HG03064 (cell line): ENCODE measurements at regions not wholly inside any gene's neighbourhood (a gene's known extent, or its start where the extent isn't known, plus 50 kb on each side); places are given as distances from the start of the nearest gene placed in this dataset.
"Not testable (repeated sequence)": the region's sequence is repeated elsewhere in the genome, so short reads cannot be mapped to it uniquely, and the experiment has no call there.

Experiments used
- ATAC-seq: cut with Tn5 transposase; IDR thresholded peaks from one replicate; pipeline ENCODE4 v1.9.1; 2021; ENCODE audit warnings: low read depth; ENCODE audit not compliant: unreplicated experiment

DNA sequence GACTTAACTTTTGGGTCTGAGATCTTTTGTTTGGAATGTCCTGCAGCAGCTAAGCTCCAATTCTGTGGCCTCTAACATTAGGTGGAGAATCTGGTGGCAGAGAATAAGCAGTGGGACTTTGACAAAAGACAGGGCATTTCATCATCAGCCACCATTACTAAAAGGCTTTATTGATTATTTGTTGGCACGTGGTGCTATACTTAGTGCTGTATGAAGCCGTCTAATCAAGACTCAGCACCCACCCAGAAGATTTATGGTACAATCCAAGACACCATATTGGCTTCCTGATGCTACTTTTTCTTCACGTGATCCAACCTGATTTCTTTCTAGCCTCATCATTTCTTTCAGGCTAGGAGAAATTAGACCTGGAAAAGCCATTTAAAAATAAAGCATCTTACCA, 80.7 kb upstream of the GRAMD1B start:
- no peak for ATAC-seq

DNA sequence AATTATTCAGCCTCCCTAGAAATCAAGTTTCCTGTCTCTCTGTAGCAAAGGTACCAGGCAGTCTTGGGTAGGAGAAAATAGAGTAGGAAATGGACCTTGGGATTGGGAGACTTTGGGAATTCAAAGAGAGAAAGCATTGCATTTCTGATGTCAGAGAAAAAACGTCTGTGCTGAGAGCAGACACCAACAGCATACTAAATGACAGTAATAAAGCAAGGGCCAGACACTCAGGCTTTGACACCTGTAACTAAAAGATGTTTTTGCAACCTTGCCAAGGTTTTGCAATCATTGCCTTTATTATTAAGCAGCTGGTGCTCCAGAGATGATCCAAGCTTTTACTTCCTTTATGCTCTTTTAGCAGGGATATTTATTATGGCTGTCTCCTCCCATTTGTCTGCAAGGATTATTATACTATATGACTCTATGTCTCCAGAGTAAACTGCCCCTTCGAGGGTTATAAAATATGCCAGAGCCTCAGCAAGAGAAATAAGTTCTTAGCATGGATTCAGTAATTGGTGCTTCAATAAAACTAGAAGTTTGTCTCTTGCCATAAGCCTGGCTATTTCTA, 85.2 kb upstream of the GRAMD1B start:
- no peak for ATAC-seq

DNA sequence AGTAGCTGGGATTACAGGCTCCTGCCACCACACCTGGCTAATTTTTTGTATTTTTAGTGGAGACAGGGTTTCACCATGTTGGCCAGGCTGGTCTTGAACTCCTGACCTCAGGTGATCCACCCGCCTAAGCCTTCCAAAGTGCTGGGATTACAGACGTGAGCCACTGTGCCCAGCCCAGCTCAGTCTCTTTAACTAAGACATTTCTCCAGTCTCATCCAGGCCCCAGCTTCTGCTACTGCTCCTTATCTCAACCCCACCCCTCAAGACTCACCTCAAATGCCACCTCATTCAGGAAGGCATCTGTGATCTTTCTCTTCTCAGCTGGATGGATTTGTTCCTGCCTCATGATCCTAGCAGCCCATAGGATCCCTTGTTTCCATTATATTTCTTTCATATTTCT, 85.9 kb upstream of the GRAMD1B start:
- ATAC-seq: not testable (repeated sequence)

DNA sequence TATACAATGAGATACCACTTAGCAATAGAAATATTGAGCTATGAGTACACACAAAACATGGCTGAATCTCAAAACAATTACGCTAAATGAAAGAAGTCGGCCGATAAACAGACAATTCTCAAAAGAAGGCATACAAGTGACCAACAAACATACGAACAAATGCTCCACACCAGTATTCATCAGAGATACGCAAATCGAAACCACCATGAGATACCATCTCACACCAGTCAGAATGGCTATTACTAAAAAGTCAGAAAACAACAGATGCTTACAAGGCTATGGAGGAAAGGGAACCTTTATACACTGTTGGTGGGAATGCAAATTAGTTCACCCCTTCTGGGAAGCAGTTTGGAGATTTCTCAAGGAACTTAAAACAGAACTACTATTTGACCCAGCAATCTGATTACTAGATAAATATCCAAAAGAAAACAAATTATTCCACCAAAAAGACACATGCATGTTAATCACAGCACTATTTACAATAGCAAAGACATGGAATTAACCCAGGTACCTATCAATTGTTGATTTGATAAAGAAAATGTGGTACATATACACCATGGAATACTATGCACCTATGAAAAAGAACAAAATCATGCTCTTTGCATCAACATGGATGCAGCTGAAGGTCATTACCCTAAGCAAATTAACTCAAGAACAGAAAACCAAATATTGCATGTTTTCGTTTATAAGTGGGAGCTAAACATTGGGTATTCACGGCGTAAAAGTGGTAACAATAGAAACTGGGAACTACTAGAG, 90.9 kb upstream of the GRAMD1B start:
- no peak for ATAC-seq

DNA sequence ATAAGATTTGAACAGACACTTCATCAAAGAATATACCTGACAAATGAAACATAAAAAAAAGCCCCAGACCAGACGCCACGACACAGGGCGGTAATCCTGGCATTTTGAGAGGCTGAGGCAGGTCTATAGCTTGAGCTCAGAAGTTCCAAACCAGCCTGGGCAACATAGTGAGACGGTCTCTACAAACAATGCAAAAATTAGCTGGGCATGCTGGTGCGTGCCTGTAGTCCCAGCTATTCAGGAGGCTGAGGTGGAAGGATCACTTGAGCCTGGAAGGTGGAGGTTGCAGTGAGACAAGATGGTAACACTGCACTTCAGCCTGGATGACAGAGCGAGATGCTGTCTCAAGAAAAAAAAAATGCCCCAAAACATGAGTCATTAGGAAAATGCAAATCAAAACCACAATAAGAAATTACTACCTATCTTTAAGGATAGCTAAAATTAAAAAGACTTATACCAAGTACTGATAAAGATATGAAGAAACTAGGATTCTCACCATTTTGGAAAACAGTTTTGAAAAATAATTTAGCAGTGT, 91.7 kb upstream of the GRAMD1B start:
- no peak for ATAC-seq

DNA sequence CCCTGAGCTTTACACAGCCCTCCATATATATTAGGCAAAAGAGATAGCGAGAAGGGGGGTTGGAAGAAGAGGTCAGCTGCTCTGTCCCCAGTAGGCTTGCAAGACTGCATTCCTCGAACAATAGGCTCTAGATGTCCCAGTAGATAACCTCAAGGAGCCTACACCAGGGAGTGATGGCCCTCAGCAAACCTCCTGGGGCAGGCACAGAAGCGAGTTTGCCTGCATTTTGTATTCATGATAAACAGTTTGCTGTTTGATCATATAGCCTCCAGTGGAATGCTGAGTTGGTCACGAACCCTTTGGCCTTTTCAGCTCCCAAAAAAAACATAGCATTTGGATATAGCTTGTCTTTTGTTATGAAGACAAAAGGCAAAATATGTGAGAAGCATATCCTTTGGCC, 95.1 kb upstream of the GRAMD1B start:
- no peak for ATAC-seq

DNA sequence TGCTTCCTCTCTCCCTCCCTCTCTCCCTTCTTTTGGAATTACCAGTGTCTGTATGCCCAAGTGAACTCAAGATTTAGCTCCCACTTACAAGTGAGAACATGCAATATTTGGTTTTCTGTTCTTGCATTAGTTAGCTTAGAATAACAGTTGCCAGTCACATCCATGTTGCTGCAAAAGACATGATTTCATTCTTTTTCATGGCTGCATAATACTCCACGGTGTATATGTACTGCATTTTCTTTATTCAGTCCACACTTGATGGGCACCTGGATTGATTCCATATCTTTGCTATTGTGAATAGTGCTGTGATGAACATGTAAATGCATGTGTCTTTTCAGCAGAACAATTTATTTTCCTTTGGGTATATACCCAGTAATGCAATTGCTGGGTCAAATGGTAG, 97.5 kb upstream of the GRAMD1B start:
- not testable (repeated sequence) for ATAC-seq

DNA sequence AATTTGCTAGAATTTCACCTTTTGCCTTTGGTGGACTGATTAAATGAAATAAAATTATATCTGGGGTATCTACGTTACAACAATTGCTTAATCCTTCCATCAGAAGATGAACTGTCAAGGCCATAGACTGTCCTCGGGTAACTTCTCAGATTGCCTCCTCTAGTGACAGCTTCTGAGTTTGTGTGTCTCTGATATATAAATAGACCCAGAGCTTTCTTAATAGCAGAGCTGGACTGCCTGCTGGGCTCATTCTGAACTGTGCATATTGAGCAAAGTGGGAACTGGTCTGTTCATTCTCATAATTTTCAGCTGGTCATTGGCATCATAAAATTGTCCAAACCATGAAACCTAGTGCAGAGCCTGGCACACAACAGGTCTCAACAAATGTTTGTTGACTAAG, 99.1 kb upstream of the GRAMD1B start:
- ATAC-seq: no peak

DNA sequence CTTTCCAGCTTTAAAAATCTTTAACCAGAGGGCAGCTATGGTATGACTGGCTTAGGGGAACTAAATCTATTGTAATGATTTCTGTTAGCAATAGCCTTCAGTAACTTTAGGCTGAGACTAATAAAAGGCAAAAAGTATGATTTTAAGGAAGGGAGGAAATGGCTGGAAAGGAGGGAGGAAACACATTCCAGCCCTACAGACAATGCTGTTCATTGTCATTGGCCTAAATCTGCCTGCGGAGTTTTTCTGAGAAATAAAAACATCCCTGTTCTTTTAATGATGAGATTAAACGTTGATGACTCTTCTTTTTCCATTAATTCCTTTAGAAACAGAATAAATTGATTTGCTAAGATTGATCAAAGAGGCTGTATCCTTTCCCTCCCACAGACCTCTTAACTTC, 99.6 kb upstream of the GRAMD1B start:
- no peak for ATAC-seq

DNA sequence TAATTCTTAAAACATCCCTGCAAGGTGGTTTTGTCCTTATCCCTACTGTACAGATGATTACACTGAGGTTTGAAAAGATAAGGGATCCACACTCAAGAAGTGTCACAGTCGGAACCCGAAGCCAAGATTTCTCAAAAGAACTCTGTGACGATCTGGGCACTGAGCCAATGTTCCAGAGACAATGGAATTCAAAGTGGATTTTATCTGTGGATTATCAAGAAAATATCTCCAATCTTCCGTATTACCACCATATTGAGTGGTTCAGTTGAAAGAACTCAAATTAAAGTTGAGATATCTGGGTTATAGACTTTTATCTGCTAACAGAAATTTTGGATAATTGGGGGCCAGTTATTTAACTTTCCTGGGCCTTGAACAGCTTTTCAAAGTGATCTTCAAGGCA, 100.0 kb upstream of the GRAMD1B start:
- ATAC-seq: no peak

DNA sequence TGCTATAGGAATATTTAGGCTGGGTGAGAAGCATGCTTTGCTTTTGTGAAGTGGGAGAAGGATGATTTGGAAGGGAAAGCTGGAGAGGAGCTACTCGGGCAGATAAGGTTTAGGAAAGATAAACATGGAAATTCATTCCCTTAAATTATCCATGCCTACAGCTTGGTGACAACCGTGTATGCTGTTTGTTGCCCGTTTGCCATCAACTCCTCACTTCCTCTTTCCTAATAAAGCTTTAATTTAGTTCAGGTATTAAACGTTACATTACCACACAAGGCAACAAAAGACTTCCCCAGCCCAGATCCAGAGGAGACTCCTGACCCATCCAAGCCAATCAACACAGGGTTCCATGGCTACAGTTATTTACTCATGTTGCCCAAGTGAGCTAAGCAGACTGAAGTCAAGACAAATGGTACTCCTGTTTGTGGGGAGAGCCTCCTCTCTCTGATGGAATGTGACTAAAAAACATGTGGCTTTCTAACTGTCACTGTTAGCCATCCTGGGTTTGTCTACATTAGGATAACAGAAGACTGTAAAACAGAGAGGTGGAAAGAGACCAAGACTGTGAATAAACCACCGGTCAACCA, 101.7 kb upstream of the GRAMD1B start:
- no peak for ATAC-seq

DNA sequence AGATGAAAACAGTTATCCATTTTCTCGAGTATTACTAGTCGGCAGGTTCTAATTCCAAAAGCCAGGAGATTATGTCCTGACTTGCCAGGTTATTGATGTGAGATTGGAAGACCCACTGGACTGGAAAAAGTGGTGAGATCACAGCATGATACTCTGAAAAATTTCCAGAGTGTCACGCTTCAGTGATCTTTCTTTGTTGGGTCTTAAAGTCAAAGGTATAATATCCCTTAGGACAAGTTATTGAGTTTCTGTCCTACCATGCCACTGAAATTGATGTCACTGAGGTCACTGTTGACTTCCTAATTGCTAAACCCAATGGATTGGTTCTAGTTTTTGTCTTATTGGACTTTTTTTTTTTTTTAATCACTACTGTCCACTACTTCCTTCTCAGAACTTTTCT, 104.5 kb upstream of the GRAMD1B start:
- ATAC-seq: no peak

DNA sequence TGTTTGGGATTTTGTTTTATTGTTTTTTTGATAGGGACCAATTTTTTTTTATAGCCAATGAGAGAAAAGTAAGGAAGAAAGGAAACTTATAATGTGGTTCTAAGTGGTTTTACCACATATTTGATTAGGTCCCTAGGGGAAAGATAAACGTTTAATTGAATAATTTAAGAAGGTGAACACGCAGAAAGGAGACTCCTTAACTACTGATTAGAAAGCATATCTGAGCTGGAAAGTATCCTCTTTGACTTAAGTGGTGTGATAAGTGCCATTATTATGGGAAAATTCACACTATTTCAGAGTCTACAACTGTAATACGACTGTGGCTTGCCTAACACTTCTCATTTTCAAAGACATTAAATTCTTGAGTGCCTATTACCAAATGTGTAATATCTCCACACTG, 106.5 kb upstream of the GRAMD1B start:
- no peak for ATAC-seq

DNA sequence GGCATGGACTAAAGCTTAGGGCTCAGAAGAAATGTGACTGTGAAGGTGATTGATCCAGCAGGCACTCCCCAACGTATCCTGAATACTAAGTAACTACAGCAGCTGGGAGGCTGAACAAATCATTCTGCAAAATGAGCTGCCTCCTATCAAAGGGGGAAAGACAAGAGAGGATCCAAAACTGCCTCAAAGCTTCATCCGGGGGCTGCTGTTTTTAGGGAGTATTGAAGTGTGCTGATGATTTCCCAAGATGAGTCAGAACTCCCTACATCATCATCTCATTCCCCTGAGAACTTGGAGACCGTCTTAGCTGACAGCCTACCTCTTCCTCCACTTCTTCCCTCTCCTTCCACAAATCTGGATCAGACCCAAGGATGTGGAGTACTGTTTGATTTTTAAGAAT, 108.4 kb upstream of the GRAMD1B start:
- no peak for ATAC-seq

DNA sequence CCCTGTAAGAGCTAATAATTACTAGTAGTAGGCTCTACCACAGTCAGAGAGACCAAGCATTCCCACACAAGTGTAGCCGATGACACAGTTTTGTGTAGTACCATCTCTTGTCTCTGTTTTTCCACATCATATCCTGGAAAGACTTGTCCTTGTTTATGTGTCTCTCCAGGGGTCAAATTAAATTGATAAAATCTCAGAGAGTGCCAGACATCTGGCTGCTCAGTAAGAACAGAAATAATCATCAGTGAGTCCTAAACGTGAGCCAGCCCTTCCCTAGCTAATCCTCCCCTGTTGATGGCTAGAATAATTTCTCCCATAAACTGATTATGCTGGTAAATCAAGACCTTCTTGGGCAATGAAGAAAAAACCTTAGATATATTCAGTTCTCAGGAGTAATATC, 111.4 kb upstream of the GRAMD1B start:
- ATAC-seq: no peak

DNA sequence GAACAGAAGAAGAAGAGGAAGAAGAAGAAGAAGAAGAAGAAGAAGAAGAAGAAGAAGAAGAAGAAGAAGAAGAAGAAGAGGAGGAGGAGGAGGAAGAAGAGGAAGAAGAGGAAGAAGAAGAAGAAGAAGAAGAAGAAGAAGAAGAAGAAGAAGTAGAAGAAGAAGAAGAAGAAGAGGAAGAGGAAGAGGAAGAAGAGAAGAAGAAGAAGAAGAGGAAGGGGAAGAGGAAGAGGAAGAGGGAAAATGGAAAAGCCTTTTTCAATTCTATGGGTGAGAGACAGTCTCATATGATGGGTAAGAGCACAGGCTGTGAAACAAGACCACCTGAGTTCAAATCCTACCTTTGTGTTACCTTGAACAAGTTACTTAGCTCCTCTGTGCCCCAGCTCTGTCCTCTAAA, 111.9 kb upstream of the GRAMD1B start:
- not testable (repeated sequence) for ATAC-seq

DNA sequence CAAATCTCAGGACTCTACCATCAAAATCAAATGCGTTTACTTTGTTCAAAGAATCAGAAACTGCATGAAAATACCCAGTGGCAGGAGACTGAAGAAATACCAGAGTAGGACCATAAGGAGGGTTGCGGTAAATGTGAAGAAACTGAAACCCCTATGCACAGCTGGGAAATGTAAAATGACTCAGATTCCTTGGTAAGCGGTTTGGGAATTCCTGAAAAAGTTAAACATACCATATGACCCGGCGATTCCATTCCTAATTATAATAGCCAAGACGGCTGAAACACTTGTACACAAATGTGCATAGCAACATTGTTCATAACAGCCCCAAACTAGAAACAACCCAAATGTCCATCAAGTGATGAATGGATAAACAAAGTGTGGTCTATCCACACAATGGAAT, 114.1 kb upstream of the GRAMD1B start:
- ATAC-seq: no peak

DNA sequence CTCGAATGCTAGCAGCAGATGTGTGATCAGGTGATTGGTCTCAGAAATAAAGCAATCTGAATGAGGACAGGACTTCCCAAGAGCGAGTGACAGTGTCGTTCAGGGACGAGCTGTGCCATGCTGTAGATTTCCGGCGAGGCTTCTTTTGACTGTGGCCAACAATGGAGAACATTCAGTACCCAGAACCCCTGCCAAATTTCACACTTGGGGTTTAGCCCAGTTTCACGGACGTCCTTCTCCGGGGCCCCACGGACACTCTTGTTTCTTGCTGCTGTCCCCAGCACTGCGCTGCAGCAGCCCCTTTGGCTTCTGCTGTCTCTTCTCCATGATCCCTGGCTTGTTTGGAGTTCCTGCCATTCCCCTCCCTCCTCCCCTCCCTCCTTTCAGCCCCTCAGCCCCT, 115.1 kb upstream of the GRAMD1B start:
- no peak for ATAC-seq

DNA sequence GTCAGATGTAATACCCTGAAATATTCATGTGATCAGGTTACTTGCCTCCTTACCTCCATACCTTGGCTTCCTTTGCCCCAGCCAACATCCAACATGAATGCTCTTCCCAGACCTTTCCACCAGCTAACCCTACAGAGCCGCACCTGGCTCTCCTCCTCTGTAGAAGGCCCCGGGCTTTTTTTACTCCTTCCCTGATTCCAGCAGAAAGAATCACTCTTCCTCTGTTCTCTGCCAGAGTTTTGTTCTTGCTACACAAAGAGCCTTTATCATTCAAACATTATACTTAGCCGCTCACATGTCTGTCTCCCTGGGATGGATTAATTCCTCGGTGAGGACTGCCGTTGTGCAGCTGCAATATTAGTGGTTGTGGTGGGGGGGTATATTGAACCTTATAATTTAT, 116.8 kb upstream of the GRAMD1B start:
- no peak for ATAC-seq

DNA sequence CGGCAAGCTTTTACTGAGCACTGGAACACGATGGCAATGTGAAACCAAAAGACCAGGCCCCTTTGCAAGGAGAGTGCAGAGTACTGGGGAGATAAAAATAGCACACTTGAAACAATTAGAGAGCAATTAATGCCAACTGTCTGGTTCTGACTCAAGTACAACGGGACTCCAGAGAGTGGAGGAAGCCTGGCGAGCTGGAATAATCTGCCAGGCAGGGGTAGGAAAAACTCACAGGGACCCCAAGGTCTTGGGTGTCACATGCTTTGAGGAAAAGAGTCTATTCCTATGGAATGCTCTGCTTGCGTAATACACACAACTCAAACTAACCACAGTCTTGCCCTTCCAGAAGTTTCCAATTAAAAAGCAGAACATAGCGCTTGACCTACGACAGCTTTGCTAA, 113.0 kb upstream of the CLMP start:
- ATAC-seq: no peak

DNA sequence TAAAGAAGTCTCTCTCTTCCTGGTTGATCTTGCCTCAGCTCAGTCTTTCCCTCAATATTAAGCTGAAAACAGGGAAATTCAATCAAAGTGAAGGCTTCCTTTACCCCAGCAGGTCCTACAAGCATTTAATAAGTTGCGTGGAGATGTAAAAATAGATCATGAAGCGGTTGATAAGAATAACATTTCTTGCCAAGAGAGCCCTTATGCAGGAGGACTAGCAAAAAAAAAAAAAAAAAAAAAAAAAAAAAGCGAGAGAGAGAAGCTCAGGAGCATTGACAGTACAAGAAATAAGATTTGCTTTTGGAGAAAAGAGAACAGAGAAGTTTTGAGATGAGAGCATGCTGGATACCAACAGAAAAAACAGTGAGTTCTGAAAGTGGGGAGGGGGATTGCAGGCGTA, 112.2 kb upstream of the CLMP start:
- no peak for ATAC-seq

DNA sequence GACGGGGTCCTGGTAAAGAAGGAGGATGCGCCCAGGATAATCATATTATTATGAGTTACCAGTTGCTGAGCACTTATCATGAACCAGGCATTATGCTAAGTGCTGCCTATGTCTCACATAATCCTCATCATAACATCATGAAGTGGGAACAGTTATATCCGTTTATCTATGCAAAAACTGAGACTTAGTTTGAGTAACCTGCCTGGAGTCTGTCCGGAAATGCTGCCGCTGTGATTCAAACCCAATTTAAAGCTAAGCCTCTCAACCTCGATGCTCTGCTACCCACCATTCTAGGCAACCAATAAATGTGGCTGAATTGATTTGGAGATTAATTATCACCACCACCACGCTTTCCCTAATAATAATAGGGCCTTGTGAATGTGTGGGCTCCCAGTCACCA, 111.5 kb upstream of the CLMP start:
- no peak for ATAC-seq
